ENCODE measurements at regions not wholly inside any gene's neighbourhood (a gene's known extent, or its start where the extent isn't known, plus 50 kb on each side); places are given as distances from the start of the nearest gene placed in this dataset.

DNA sequence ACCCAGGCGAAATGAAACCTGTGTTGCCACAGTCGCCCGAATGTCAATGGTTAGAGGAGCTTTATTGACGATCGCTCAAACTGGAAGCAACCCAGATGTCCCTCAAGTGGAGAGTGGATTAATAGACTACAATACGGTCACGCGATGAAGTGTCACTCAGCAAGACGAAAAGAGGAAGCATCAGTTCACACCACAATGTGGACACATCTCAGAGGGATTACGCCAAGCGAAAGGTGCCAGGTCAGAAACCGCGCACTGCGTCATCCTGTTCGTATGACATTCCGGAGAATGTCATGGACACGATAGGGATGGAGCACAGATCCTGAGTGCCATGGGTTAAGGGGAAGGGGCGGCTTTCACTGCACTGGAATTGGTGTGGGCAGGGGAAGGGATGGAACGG lies 111.7 kb downstream of the HMX1 start:
- DNase-seq (ENCODE audit: low read depth): no peak
- TF ChIP-seq CTCF (conservative IDR thresholded peaks at IDR 0.05; ENCODE audit: low read length): no peak
- no peak overlapping the region for H3K4me3 ChIP-seq (ENCODE audit: low read length)

GRCh38 chr4:8756816-8757215 lies 114.8 kb downstream of the HMX1 start:
- DNase-seq (ENCODE audit: low read depth): no peak
- no peak overlapping the region for H3K4me3 ChIP-seq (ENCODE audit: low read length)
- TF ChIP-seq CTCF (conservative IDR thresholded peaks at IDR 0.05; ENCODE audit: low read length): no peak

DNA sequence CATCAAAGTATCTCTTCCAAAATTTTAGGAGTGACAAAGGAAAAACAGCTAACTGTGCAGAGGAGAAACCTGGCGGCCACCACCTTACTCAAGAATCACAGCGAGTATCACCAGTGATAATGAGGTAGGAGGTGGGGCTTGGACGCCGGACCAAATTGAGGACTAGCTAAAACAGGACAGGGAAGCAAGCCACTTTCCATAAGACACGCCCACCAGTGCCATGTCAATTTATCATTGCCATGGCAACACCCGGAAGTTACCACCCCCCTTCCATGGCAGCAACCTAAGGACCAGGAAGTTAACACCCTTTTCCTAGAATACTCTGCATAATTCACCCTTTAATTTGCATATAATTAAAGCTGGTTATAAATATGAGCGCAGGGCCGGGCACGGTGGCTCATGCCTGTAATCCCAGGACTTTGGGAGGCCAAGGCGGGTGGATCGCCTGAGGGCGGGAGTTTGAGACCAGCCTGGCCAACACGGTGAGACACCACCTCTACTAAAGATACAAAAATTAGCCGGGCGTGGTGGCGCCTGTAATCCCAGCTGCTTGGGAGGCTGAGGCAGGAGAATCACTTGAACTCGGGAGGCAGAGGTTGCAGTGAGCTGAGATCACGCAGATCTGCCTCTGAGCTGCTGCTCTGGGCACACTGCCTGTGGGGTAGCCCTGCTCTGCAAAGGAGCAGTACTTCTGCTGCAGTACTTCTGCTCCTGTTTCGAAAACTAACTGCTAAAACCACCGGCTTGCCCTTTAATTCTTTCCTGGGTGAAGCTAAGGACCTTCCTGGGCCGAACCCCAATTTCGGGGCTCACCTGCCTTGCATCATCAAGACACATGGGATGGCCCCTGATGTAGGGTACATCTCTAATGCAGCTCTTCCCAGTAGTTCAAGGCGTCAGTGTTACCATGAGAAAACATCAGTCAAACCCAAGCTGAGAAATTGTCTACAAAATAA lies 116.7 kb downstream of the HMX1 start:
- DNase-seq (ENCODE audit: low read depth): no peak
- H3K4me3 ChIP-seq (ENCODE audit: low read length): no peak overlapping the region
- TF ChIP-seq CTCF (conservative IDR thresholded peaks at IDR 0.05; ENCODE audit: low read length): no peak

- no peak for TF ChIP-seq CTCF (conservative IDR thresholded peaks at IDR 0.05; ENCODE audit: low read length)
- no peak for DNase-seq (ENCODE audit: low read depth)
Observed at GRCh38 chr4:8748236-8748575, 123.4 kb downstream of the HMX1 start.

DNA sequence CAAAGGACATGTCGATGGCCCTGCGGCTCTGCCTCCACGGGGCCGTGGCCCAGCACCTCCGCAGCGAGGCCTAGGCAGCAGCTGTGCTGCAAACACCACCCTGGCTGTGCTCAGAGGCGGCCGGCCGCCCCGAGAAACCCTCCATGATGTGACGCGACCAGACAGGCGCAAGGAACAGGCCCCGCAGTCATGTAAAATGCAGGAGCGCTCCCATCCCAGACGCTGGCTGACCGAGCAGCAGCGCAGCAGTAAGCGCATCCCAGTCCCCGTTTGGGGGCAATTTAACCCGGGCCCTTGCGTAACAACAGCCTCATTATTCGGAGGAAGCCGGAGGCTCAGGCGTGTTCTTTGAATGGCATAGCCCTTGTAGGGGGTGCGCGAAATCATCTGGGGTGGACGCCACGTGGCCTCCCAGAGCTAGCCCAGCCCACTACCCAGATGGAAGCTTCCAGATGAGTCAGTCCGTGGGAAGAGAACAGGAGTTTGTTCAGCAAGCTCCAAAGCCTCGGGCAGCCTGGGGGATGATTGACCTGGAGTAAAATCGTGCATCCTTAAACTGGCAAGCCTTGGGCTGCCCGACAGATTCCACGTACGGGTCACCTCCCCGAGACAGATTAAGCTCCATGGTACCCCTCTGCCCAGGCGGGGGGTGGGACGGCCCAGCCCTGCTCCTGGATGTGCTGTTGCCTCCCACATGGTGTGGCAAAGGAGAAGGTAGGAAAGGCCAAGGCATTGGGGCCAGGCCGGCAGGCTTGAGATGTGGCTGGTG lies 124.0 kb downstream of the HMX1 start:
- TF ChIP-seq CTCF (conservative IDR thresholded peaks at IDR 0.05; ENCODE audit: low read length): no peak
- no peak for DNase-seq (ENCODE audit: low read depth)
- H3K4me3 ChIP-seq (ENCODE audit: low read length): no peak overlapping the region

More at GRCh38 chr4:8748236-8748575, 123.4 kb downstream of the HMX1 start:
- H3K4me3 ChIP-seq (ENCODE audit: low read length): no peak overlapping the region

DNA sequence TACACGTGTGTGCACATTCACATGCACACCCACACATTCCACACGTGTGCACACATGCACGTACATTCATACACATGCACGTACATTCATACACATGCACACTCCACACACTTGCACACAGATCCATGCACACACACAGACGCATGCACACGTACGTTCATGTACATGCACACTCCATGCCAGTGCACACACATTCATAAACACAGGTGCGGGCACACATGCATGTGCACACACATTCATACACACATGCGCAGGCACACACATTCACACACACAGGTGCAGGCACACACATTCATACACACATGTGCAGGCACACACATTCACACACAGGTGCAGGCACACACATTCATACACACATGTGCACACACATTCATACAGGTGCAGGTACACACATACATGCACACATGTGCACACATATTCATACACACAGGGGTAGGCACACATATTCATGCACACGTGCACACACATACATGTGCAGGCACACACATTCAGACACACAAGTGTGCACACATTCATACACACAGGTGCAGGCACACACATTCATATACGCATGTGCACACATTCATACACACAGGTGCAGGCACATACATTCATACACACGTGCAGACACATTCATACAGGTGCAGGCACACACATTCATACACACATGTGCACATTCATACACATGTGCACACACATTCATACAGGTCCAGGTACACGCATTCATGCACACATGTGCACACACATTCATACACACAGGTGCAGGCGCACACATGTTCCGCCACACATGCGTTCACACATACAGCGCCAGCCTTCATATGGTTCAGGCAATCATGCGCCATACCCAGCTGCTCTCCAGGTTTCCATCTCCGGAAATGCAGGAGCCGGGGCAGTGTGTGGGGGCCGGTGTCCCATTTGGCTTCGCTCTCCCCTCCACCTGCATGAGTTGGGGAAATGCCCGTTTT lies 124.8 kb downstream of the HMX1 start:
- TF ChIP-seq CTCF (conservative IDR thresholded peaks at IDR 0.05; ENCODE audit: low read length): no peak
- no peak overlapping the region for H3K4me3 ChIP-seq (ENCODE audit: low read length)
- no peak for DNase-seq (ENCODE audit: low read depth)
